Ammon's horn (tissue), 1 donor: ENCODE measurements at regions not wholly inside any gene's neighbourhood (a gene's known extent, or its start where the extent isn't known, plus 50 kb on each side); places are given as distances from the start of the nearest gene placed in this dataset.
"Not testable (repeated sequence)": the region's sequence is repeated elsewhere in the genome, so short reads cannot be mapped to it uniquely, and the experiment has no call there.

Experiments
- DNase-seq: peaks from one replicate; pipeline ENCODE4 v3.0.0-alpha.2; 2016; ENCODE audit warnings: low spot score

- DNase-seq: no peak
Measured at GRCh38 chr12:58651850-58652249, 268.5 kb downstream of the LRIG3 start.

- no peak for DNase-seq
Measured at GRCh38 chr12:58654021-58654420, 266.3 kb downstream of the LRIG3 start.

DNA sequence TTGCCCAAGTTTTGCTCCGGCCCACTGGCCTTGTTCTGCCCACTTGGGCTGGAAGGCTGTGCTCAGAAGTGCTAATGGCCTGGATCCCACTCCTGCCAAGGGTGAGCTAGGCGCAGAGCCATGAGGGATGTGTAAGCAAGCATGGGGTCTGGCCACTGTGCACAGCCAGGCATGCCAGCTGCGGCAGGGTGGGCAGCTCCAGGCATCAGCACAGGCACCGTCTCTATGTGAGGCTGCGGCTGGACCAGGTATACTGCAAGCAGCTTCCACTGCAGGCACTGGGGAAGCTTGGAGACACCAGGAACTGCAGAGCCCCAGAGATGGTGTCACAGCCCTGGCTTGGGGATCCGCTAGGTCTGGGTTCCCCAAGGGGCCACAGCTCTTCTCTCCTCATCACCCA, 264.9 kb downstream of the LRIG3 start:
- no peak for DNase-seq

- DNase-seq: no peak
Measured at GRCh38 chr12:58656254-58657009, 263.9 kb downstream of the LRIG3 start.

GRCh38 chr12:58657190-58657589, 263.1 kb downstream of the LRIG3 start:
- no peak for DNase-seq

GRCh38 chr12:58665375-58665774, 254.9 kb downstream of the LRIG3 start:
- no peak for DNase-seq

- DNase-seq: no peak
Measured at GRCh38 chr12:58668233-58668632, 252.1 kb downstream of the LRIG3 start.

DNA sequence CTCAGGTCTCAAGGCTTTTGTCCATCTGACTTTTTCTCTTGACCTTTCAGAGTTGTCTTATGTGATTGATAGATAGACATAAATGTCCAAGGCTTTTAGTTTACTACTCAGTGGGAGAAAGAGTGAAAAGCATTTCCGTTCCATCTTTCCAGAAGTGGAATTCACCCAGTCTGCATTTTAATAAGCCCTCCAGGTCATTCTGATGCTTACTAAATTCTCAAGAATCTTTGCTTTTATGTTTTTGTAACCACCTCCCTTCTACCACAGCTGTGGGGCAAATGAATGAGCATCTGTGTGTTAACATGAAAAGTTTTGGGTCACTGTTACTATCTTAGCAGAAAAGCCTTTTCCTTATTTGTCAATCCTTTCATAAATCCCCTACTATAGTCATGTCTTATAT, 251.4 kb downstream of the LRIG3 start:
- no peak for DNase-seq

GRCh38 chr12:58670623-58671022, 249.7 kb downstream of the LRIG3 start:
- no peak for DNase-seq

- DNase-seq: no peak
Measured at GRCh38 chr12:58671196-58671595, 249.1 kb downstream of the LRIG3 start.

GRCh38 chr12:58673021-58673420, 247.3 kb downstream of the LRIG3 start:
- no peak for DNase-seq

GRCh38 chr12:58677833-58678232, 242.5 kb downstream of the LRIG3 start:
- DNase-seq: not testable (repeated sequence)

- no peak for DNase-seq
Measured at GRCh38 chr12:58678753-58679152, 241.6 kb downstream of the LRIG3 start.

- DNase-seq: no peak
Measured at GRCh38 chr12:58681730-58682129, 238.6 kb downstream of the LRIG3 start.

GRCh38 chr12:58695263-58695662, 225.0 kb downstream of the LRIG3 start:
- no peak for DNase-seq

DNA sequence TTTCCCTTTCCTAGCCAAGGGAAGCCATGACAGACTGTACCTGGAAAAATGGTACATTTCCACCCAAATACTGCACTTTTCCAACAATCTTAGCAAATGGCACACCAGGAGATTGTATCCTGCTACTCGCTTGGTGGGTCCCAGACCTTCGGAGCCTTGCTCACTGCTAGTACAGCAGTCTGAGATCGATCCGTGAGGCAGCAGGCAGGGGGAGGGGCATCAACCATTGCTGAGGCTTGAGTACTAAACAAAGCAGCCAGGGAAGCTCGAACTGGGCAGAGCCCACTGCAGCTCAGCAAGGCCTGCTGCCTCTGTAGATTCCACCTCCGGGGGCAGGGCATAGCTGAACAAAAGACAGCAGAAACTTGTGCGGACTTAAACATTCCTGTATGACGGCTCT, 218.8 kb downstream of the LRIG3 start:
- no peak for DNase-seq

- DNase-seq: no peak
Measured at GRCh38 chr12:58703866-58704265, 216.4 kb downstream of the LRIG3 start.

DNA sequence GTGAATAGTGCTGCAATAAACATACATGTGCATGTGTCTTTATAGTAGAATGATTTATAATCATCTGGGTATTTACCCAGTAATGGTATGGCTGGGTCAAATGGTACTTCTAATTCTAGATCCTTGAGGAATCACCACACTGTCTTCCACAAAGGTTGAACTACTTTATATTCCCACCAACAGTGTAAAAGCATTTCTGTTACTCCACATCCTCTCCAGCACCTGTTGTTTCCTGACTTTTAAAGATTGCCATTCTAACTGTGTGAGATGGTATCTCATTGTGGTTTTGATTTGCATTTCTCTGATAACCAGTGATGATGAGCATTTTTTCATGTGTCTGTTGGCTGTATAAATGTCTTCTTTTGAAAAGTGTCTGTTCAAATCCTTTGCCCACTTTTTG, 215.5 kb downstream of the LRIG3 start:
- not testable (repeated sequence) for DNase-seq

- DNase-seq: no peak
Measured at GRCh38 chr12:58710901-58711300, 209.4 kb downstream of the LRIG3 start.

- no peak for DNase-seq
Measured at GRCh38 chr12:58711974-58712373, 208.3 kb downstream of the LRIG3 start.

- no peak for DNase-seq
Measured at GRCh38 chr12:58712976-58713375, 207.3 kb downstream of the LRIG3 start.

- no peak for DNase-seq
Measured at GRCh38 chr12:58719161-58719560, 201.1 kb downstream of the LRIG3 start.

DNA sequence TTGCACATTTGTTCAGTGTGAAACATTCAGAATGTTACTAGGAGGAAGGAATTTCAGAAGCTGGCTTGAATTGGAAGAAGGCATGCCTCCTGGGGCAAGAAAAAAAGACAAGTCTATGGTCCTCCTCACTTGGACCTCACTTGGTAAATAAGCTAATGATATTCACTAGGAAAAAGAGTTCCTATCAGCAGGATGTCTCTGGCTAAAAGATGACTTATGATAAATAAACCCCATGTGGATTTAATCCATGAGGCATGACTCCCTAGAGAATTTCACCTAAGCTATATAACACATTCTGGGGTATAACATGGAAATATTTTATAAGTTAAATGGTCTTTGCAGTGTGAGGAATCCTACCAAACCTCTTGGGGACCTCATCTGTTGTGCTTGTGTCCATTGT, 199.9 kb downstream of the LRIG3 start:
- no peak for DNase-seq

DNA sequence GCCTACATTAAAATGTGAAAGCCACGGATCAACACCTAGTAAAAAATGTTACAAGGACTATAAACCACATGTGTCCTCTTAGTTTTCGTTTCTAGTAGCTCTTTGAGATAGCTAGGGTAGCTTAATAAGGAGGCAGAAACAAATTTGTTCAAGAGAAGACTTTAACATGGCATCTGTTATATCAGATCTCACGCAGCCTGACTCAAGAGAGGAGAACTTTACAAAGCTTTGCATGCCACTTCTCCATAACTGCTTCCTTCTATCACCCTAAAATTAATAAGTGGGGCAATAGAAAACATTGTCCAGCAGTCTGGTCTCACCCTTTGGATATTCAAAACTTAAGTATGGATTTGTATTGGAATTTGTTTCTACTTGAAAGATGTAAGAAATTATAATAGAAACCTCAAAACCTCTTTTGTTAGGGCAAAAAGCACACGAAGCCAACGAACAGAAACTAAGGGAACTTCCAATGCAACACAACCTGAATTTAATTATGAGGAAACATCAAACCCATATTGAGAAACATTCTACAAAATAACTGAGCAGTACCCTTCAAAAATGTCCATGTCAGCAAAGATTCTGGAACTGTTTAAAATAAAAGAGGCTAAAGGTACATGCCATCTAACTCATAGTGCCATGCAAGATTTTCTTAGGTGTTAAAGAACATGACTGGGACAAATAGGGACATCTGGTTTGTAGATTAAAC, 194.8 kb downstream of the LRIG3 start:
- DNase-seq: no peak
